Suppressor macrophage treated with lipopolysaccharide for 1 hour (primary cell): ENCODE measurements at regions not wholly inside any gene's neighbourhood (a gene's known extent, or its start where the extent isn't known, plus 50 kb on each side); places are given as distances from the start of the nearest gene placed in this dataset.

Experiments used
- DNase-seq, 3 donors: peaks; one replicate each; pipeline ENCODE4 v3.0.0-alpha.2; 2020 to 2022

DNA sequence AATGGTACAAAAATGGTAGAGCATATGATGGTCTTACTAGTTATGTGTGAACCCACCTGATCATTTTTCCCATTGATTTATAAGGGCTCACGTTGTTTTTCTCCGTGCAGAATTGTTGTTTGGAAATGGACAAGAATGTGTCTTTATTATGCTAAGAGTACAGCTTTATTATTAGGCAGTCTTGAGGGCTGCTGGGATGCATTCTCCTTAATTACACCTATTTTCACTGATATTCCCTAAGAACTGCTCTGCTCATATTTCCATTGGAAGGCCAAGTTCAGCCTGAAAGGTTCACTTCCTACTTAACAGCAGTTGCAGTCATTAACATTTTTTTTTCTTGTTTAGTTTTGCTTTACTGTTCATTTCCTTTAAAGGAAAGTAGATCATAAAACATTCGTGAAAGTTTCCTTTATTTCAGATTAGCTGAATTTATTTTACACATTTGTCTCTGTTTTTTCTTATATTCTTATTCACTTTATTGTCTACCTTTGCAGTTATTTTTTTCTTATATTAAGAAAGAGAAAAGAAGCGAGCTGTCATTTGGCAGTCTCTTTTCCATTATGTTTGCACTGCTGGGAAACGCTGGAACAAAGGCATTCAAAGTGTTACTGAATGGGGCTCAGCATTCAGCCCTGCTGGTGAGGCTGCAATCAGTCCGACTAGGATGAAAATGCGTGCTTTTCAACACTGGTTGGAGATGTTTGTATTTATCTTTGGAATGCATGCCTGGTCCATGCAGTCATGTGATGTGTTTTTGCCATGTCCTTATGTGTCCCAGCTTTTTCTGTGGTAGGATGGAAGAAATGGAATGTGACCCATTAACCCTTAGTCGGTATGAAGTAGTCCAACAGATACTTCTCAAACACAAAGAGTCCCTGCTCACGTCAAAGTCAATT lies 602.7 kb upstream of the ZNF608 start:
- DNase-seq, result no peak

DNA sequence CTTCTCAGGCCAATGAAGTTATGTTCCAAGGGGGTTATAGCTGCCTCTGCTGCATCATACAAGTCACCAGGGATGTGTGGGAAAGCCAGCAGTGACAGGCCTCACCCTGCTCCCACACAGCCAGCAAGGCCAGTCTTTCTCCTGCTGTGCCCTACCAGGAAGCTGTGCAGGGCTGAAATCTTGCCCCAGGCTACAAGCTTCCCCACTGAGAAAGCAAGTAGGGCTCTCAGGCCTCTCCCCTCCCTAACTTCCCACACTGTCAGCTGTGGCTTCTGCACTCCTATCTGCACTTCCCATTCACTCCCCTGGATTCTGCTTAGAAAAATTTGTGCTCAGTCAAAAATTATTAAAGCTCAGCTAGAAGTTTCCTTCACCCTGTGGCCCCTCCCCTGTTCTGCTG lies 611.2 kb upstream of the ZNF608 start:
- DNase-seq, result peak in 1 of 3 donors; percentile 21

DNA sequence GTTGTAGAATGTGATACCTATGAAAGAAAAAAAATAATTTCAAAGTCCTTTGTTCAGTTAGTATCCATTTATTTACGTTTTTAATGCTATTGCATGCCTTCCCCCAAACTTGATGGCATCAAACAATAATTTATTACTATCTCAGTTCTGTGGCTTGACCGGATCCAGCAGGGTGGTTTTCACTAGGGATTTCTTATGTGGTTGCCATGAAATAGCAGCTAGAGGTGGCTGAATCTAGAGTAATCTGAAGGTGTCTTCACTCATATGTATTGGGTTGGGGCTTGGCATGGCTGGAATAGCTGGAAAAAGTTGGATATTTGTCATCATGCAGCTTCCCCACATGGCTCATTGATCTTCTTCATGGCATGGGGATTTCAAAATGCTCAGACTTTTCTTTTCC lies 619.3 kb upstream of the ZNF608 start:
- no peak for DNase-seq

DNA sequence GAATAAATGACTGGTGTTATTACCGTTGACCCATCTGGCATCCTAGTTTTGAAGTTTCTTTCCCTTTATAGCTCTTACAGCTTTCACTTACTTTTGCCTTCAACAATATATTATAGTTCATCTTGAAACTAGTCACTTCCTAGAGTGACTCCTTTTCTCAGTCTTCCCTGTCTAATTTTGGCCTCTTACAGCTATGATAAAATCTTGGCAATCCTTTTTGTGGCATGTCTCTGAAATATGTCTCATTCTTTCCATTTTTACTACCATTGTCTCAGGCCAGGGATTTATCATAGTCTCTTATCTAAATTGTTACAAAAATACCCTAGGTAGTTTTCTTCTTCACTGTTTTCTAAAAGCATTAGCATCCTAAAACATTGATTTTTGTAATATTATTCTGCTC lies 621.3 kb upstream of the ZNF608 start:
- DNase-seq, result no peak

DNA sequence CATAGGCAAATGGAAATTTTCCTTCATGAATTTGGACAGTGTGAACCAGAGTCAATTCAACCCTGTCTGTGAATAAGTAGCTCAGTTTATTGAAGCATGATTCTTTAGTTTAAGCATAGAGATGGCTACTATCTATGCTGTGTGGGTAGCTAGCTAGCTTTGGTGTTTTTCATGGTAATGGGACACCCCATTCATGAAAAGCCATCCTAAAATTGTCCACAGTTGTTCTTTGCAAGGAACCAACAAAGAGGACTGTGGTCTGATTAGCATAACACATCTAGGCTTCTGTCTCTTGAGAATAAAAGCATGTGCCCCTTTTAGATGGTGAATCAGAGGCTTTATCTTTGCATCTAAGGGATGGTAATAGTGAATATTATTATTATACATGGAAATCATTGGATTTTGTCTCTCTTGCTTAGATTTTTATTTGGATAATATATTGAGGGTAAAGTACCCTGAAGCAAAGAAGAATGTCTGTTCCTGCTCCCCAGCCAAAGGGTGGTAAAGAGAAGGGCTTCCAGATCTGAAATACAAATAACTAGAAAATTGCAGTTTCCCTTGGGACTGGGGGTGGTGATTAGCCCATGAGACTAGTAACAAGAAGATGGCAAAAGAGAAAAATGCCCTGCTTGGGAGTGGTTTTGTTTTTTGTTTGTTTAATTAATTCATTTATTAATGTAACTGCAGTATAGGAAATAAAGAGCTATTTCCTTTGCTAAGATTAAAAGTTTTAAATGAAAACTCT lies 624.2 kb upstream of the ZNF608 start:
- no peak for DNase-seq

DNA sequence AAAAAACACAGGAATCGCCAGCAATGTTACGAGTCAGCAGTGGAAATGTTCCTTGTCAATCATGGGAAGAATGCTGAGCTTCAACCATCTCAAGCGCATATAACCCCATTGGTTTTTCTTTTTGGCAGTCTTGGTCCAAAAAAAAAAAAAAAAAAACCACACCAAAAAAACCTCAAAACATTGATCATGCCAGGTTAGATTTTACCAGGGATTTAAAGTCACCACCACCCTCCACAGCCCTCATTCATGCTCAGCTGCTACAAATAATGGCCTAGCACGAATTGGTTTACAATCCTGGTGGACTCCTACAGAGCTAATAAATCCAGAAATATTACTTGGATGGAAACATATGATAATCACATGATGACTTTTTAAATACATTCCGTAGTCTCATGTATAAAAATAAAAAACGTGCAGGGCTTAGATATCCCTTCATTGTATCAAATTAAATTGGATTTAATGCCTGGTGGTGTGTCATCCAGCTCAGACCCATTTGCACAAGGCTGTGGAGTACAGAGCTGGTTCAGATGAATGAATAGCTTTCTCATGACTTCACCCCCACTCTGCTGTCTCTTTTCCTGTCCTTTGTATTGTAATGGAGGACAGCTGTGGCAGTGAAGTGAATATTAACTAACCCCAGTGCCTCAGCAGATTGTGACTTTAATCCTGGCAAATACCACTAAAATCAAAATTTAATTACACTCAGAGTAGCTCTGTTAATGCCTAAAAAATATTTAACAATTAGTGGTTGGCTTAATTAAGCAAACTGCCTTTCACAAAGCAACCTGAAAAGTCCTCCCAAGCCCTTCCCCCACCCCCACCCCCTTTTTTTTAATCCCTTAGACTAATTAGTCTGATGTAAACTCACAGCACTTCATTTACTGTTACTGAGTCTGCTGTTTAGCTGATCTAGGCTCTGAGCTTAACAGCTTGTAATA lies 626.5 kb upstream of the ZNF608 start:
- DNase-seq, result no peak

DNA sequence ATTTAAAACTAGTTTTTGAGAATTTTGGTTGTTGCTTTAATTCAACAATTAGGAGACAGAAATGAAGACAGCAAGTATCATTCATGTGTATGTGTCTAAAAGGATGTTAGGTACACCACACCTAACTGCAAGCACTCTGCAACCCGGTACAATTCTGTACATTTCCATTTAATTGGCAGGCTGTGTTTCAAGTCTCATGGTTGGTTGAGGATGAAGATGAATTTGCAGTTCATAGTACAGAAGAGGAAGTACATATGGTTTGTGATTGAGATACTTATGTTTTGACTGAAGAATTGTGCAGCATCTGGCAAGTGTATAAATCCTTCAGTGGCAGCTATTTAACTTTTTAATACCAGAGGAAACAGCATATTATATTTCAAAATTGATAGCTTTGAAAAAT lies 628.7 kb upstream of the ZNF608 start:
- no peak for DNase-seq

DNA sequence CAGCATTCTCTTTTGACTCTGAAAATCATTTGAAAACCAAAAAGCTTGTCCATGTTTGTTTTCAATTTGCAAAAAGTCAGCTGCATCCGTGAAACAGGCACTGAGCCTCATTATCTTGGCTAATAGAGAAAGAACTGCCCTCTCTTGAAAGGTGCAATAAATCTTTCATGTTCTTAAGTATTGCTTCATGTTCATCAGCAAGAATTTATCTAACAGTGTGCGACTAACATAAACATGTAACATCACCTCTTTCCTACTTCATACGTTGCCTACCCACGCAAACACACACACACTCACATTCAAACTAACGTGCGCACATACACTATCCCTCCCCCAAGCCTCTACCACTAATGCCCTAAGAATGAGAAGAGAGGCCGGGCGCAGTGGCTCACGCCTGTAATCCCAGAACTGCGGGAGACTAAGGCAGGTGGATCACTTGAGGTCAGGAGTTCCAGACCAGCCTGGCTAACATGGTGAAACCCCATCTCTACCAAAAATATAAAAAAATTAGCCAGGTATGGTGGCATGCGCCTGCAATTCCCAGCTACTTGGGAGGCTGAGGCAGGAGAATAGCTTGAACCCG lies 629.7 kb upstream of the ZNF608 start:
- DNase-seq, result no peak

DNA sequence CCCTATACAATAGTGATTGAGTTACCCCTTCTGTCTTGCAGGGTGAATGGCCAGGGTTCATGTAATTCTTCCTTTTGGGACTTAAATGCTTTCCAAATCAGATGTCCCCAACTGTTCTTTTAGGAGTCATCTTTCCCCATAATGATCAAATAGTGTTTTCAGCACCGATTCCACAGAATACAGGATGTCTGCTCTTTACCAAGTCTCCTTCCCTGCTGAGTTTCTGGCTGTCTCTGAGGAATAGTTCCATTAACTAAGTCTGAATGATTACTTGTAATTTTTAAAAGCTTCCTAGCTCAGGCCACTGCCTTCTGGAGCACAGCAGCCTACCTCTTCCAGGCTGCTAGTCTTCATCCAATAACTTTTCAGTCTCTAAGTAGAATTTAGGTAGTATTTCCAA lies 630.7 kb upstream of the ZNF608 start:
- no peak for DNase-seq

DNA sequence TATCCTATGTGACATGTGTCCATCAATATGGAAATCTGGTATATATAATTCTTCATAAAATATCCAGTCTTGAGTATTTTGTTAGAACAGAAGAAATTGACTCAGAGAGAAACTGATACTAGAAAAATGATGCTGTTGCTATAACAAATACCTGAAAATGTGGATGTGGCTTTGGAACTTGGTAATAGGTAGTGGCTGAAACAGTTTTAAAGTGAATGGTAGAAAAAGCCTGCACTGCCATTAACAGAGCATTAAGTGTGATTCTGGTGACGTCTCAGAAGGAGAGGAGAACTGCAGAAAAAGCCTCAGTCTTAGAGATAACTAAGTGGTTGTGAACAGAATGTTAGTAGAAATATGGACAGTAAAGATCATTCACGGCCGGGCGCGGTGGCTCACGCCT lies 634.9 kb upstream of the ZNF608 start:
- no peak for DNase-seq

DNA sequence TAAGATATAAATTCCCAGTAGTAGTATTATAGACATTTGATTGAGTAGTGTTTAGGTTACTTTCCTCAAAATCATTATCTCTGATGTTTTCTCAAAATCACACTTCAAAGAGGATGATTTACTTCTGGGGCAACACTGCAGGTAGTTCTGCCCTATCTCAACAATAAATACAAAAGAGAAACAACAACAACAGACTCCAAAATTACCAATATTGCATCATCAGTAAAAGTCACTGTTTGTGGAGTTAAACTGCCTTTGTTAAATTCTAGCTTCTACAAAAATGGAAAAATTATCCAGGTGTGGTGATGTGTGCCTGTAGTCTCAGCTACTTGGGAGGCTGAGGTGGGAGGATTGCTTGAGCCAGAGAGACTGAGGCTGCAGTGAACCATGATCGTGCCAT lies 637.6 kb upstream of the ZNF608 start:
- DNase-seq, result no peak

DNA sequence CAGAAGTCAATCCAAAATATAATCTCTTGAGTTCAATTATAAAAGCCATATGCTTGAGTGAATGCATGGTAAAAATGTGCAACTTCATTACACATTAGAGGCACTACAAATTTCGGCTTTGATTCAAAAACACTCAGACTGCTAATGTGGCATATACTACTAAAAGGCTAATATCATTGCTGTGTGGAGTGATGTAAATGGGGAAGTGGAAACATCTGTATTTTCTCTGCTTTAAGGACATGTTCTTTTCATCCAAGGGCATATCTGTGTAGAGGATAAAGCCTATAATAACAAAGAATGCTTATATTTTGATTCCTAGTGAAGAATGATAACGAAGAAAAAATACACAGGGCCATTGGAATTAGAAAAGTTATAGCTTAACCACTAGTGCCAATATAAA lies 643.9 kb upstream of the ZNF608 start:
- no peak for DNase-seq

DNA sequence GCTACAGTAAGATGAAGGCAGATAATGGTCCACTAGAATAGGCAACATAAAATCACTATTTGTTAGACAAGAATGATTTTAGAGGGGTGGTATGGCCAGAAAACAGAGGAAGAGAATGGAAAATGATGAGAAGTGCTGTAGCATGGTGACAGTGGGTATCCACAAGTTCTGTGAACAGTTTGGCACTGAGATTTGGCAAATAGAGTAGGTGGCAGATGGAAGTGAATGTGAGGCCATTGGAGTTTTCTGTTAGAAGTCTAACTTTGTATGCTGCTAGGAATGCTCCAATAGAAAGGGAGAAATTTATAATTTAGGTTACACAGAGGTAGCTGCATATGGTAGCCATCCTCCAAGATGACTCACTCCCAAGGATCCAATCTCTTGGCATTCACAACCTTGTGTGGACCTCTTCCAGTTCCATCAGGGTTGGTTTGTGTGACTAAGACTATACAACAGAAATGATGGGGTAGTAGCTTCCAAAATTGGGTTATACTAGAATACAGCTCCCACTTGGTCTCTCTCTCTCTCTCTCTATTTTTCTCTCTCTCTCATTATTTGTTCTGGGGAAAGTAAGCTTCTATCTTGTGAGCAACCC lies 646.9 kb upstream of the ZNF608 start:
- DNase-seq, result no peak

DNA sequence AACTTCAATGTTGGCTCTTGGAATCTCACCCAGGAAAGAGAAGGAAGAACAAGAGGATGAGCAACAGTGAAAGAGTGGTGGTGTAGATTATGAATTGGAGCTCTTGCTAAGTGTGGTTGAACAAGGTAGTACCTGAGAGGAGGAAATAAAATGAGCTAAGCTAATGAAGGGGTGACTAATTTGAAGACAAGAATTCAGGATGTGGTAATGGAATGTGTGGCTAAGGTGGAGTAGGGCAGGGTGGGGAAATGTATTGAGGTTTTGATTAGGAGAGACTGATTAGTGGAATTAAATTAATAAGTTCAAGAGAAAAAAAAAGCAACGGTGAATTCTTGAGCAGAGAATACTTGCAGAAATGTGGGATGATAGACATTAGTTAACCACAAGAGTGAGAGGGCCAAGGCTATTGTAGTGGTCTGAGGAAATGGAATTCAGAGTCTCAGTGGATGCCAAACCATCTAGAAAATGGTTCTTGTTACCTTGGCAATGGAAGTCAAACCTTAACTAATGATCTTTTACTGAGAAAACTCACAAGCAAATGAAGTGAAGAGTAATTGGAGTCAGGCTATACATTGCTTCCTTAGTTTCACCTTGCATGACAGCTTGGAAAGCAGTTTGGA lies 648.3 kb upstream of the ZNF608 start:
- DNase-seq, result no peak

DNA sequence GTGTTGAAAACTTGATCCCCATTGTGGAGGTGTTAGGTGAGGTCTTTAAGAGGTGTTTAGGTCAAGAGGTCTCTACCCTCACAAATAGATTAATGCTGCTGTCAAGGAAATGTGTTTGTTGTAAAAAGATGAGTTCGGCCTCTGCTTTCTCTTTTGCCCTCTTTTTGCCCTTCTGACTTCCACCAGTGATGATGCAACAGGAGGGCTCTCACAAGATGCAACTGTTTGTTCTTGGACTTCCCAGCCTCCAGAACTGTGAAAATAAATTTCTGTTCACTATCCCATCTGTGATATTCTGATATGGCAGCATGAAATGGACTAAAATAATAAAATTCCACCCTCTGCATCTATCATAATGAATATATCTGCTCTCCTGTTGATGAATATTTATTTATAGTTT lies 650.0 kb upstream of the ZNF608 start:
- no peak for DNase-seq

DNA sequence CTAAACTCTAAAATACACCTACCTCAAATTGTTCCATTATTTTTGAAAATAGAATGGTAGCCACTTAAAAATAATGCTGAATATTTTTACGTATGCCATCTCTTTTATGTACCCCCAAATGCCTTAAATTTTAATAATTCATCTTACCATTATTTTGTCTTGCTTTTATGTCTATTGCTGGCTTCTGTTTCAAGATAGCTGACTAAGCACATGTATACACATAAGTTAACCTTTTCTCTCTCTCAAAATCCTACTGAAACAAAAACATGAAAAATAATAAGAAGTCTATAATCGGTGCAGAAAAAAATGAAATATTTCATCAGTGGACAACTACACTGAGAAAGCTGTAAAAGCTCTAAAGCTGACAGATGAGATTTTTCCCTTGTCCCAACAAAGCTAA lies 652.0 kb upstream of the ZNF608 start:
- DNase-seq, result no peak

DNA sequence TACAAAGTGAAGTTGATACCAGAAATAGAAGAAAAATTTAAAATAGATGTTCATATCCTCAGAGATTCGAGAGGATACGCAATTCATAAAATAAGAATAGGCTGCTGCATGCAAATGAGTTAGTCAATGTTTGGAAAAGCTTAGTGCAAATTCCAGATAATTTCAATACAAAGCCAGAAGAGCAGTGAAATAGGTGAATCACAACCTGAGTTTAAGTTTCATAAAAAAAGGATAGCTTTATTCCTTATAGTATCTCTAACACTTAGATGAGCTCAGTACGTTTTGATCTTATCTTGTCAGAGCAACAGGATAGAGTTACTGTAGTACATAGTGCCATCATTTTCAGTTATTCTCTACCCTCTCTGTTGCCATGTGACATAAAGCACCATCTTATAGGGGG lies 653.4 kb upstream of the ZNF608 start:
- DNase-seq, result no peak

DNA sequence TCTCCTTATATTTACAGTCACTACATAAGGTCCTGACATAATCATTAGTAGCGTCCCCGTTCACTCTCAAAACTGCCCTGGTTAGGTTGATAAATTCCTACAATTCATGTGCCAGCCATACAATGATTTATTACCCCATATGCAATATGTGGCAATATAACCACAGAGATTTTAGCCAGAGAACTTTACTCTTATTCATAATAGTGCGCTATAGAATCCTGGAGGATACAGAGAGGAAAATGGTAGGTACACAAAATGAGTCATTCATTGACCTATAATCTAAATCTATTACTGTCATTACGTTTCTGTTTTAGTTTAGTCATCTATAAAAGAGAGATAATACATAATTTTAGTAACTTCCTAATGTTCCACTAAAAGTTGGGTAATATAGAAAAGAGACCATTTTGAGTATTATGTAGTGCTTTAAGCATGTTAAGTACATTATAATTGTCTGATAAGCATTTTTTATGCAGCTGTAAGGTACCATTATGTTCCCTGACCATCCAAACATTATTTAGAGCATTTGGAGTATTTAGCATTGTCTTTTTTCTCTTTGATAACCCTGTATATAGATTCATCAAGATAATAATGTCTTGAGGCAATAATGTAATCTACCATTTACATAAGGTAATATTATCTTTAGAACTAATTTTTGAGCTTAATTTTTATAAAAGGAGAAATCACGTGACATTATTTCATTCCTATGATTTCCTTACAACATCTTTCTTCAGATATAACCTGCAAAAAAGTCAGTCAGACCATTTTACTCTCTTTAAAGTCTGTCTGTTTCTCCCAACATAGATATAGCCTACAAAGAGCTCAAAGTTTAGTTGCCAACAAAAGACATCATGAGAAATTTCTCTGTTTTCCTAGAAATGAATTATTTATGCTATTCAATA lies 655.5 kb upstream of the ZNF608 start:
- no peak for DNase-seq

DNA sequence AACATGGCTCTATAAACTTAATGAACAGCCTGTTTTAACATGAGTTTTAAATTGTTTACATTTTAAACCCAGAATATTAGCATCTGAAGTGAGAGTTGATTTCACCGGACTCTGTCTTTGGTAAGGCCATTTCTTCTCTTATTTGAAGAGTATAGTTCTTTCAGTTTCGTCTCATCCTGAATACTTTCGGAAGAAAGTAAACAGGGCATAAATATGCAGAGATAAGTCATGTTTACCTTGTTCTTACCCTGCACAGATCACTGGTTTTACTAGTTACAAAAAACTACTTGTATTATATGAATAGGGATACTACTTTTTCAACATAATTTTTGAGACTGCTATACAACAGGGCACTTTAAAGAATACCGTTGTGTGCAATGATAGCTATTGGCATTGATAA lies 656.3 kb upstream of the ZNF608 start:
- no peak for DNase-seq

DNA sequence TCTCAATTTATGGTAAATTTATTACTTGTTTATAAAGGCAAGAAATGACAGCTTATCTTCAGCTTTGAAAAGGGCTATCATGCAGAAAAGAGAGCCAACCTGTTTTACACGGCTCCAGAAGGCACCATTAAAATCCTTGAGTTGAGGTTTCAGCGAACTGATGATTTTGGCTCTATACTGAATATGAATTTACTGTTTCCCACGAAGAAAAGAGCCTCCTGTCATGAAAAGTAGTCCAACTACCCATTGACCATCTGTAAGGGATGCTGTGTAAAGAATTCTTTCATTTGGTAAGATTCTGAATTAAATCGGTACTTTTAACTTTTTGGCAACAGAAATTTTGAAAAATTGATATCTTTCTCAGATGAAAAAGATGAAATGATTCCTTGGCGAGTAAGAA lies 657.6 kb upstream of the ZNF608 start:
- no peak for DNase-seq
